ES-I3 (cell line): ENCODE measurements at regions not wholly inside any gene's neighbourhood (a gene's known extent, or its start where the extent isn't known, plus 50 kb on each side); places are given as distances from the start of the nearest gene placed in this dataset.

Experiments
- H3K36me3 ChIP-seq: 2 replicates; pipeline ENCODE4 v1.6.1; 2013; ENCODE audit warnings: mild to moderate bottlenecking, low read length, control low read depth, moderate library complexity; ENCODE audit not compliant: insufficient read depth
- H3K4me1 ChIP-seq: 2 replicates; pipeline ENCODE4 v1.6.1; 2013; ENCODE audit warnings: mild to moderate bottlenecking, control low read depth, low read length; ENCODE audit not compliant: insufficient read depth
- H3K9ac ChIP-seq: 2 replicates; pipeline ENCODE4 v1.6.1; 2013; ENCODE audit warnings: low read depth, mild to moderate bottlenecking, low read length, moderate library complexity
- H3K9me3 ChIP-seq: 2 replicates; pipeline ENCODE4 v1.6.1; 2013; ENCODE audit warnings: mild to moderate bottlenecking, low read length, moderate library complexity; ENCODE audit not compliant: control insufficient read depth, insufficient read depth

- Histone ChIP-seq H3K4me1 (no peaks in the 10 kb centered on the region), H3K36me3 (no peaks in the 10 kb centered on the region), H3K9me3 (no peaks in the 10 kb centered on the region), H3K9ac (no peak overlapping the region)
These were observed 205.1 kb downstream of the ANKRD60 start for GRCh38 chr20:58023346-58023745.

GRCh38 chr20:58022711-58023110, 205.7 kb downstream of the ANKRD60 start:
- H3K4me1 ChIP-seq: no peaks in the 10 kb centered on the region
- H3K9ac ChIP-seq: no peak overlapping the region
- H3K36me3 ChIP-seq: no peaks in the 10 kb centered on the region
- no peaks in the 10 kb centered on the region for H3K9me3 ChIP-seq

GRCh38 chr20:58021481-58021880, 207.0 kb downstream of the ANKRD60 start:
- Histone ChIP-seq H3K9ac (no peak overlapping the region), H3K4me1 (no peaks in the 10 kb centered on the region), H3K36me3 (no peaks in the 10 kb centered on the region), H3K9me3 (no peaks in the 10 kb centered on the region)

GRCh38 chr20:58020656-58021454, 207.6 kb downstream of the ANKRD60 start:
- no peaks in the 10 kb centered on the region for H3K36me3 ChIP-seq
- no peaks in the 10 kb centered on the region for H3K9me3 ChIP-seq
- no peak overlapping the region for H3K9ac ChIP-seq
- no peaks in the 10 kb centered on the region for H3K4me1 ChIP-seq

- Histone ChIP-seq H3K4me1 (no peaks in the 10 kb centered on the region), H3K9me3 (no peaks in the 10 kb centered on the region), H3K36me3 (no peaks in the 10 kb centered on the region)
These were observed 208.4 kb downstream of the ANKRD60 start for GRCh38 chr20:58019850-58020625.

GRCh38 chr20:58019027-58019849, 209.2 kb downstream of the ANKRD60 start:
- H3K9me3 ChIP-seq: no peaks in the 10 kb centered on the region
- no peak overlapping the region for H3K9ac ChIP-seq
- no peaks in the 10 kb centered on the region for H3K36me3 ChIP-seq
- no peaks in the 10 kb centered on the region for H3K4me1 ChIP-seq

More at GRCh38 chr20:58019850-58020625, 208.4 kb downstream of the ANKRD60 start:
- no peak overlapping the region for H3K9ac ChIP-seq

GRCh38 chr20:58018590-58018989, 209.9 kb downstream of the ANKRD60 start:
- Histone ChIP-seq H3K4me1 (no peaks in the 10 kb centered on the region), H3K9me3 (no peaks in the 10 kb centered on the region), H3K36me3 (no peaks in the 10 kb centered on the region), H3K9ac (no peak overlapping the region)

GRCh38 chr20:58017970-58018530, 210.4 kb downstream of the ANKRD60 start:
- Histone ChIP-seq H3K4me1 (no peaks in the 10 kb centered on the region), H3K9me3 (no peaks in the 10 kb centered on the region), H3K36me3 (no peaks in the 10 kb centered on the region), H3K9ac (no peak overlapping the region)

- Histone ChIP-seq H3K36me3 (no peaks in the 10 kb centered on the region), H3K9me3 (no peaks in the 10 kb centered on the region), H3K4me1 (no peaks in the 10 kb centered on the region), H3K9ac (no peak overlapping the region)
These were observed 211.1 kb downstream of the ANKRD60 start for GRCh38 chr20:58017231-58017969.

GRCh38 chr20:58016779-58017178, 211.7 kb downstream of the ANKRD60 start:
- H3K9ac ChIP-seq: no peak overlapping the region
- no peaks in the 10 kb centered on the region for H3K36me3 ChIP-seq
- H3K4me1 ChIP-seq: no peaks in the 10 kb centered on the region
- no peaks in the 10 kb centered on the region for H3K9me3 ChIP-seq

GRCh38 chr20:58014628-58015315, 213.7 kb downstream of the ANKRD60 start:
- Histone ChIP-seq H3K4me1 (no peaks in the 10 kb centered on the region), H3K36me3 (no peaks in the 10 kb centered on the region), H3K9ac (no peak overlapping the region), H3K9me3 (no peaks in the 10 kb centered on the region)

GRCh38 chr20:58012731-58013510, 215.5 kb downstream of the ANKRD60 start:
- no peak overlapping the region for H3K9ac ChIP-seq
- H3K36me3 ChIP-seq: no peaks in the 10 kb centered on the region
- no peaks in the 10 kb centered on the region for H3K4me1 ChIP-seq
- no peaks in the 10 kb centered on the region for H3K9me3 ChIP-seq
